ENCODE measurements at regions not wholly inside any gene's neighbourhood (a gene's known extent, or its start where the extent isn't known, plus 50 kb on each side); places are given as distances from the start of the nearest gene placed in this dataset.
"Not testable (repeated sequence)": the region's sequence is repeated elsewhere in the genome, so short reads cannot be mapped to it uniquely, and the experiment has no call there.

- DNase-seq, result no peak
These were observed 1588.0 kb downstream of the GRIK2 start for GRCh38 chr6:102981490-102982015.

DNA sequence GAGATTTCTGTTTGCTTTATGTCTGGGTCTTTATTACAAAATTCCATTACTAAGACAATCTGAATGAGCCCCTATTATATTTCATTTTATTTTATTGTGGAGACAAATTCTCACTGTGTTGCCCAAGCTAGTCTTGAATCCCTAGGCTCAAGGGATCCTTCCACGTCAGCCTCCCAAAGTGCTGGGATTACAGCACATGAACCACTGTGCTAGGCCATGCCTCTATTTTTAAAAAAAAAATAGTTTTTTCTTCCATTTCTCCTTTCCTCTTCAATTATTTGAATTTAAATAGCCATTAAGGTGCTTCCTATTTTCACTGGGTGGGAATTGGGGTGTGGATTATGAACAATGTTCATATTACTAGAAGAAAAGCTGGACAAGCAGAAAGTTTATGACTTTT, 1587.4 kb downstream of the GRIK2 start:
- DNase-seq, result no peak

GRCh38 chr6:102961902-102962301, 1568.4 kb downstream of the GRIK2 start:
- DNase-seq, result no peak

DNA sequence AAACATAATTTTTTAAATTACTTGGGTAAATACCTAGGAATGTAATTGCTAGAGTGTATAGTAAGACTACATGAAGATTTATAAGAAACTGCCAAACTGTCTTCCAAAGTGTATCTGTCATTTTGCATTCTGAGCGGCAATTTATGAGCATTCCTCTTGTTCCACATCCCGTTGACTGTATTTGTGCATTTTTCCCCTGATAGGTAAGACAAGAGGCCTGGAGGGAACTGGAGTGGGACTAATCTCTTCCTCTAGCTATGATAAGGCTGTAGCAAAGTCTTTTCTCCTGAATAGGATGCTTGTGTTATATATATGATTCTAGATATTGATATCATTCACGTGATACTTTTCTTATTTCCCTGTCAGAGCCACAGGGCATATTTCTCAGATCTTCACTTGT, 1557.5 kb downstream of the GRIK2 start:
- DNase-seq, result no peak

DNA sequence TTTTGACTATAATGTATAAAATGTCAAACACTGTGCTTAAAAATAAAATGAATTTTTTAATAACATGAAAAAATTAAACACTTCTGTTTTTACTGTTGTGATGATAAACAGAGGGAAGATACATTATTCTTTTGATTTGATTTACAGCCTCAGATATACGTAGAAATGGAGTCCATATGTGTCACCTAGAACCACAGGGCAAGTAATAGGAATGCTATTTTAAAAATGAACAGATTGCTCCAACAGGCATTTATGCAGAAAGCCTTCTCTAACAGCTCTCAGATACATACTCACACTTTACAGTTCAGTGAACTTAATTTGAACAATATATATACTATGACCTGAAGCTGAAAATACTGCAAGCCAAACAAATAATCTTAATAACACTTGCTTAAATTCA, 1551.0 kb downstream of the GRIK2 start:
- DNase-seq, result no peak

- DNase-seq, result no peak
These were observed 1548.7 kb downstream of the GRIK2 start for GRCh38 chr6:102942206-102942605.

GRCh38 chr6:102936959-102937358, 1543.5 kb downstream of the GRIK2 start:
- no peak for DNase-seq

DNA sequence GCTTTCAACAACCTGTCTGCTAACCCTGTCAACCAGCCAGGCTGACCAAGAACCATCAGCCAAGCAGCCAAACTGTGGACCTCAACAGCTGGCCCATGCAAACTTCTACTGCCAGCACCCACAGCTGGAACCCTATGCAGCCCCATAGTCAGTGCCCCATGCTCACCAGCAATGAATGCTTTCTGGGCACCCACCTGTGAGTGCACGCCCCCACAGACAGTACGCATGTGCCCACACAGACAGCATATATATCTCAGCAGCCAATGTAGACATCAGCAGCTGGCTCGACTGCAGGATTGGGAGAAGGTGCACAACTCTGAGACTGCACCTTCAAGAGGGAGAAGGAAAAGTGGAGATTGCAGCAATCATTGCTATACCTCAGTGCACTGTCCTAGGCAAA, 1534.6 kb downstream of the GRIK2 start:
- no peak for DNase-seq

DNA sequence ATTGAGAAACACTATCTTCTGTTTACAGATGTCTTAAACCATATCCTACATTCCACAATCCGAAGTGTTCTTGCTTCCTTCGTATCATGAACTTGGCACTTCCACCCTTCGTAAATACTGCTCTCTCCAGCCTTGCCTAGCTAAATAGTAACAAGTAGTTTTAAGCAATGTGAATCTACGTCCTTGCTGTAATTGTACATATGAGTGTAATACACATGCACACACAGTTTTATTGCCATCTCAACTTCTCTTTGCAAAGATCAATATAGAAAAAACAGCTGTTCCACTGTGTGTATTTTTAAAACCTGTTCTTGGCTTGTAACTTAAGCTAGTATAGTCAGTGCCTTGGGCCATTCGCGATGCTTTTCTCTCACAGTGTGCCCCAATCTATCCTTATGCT, 1524.7 kb downstream of the GRIK2 start:
- DNase-seq, result no peak

DNA sequence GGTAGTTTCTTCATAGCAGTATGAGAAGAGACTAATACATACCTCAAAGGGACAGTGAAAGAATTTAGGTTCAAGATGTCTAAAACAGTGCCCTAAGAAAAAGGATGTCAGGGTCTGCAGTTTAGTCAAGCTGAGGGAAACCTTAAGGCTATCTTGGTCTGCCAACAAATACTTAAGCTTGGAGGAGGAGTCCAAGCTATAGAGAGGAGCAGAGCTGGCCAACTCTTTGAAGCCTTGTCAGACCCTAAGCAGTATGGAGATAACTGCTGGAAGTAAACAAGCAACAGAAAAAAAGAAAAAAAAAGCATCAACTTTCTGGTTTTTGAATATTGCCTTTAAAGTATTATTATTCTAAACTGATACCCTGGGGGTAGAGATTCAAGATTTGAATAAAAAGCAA, 1518.1 kb downstream of the GRIK2 start:
- no peak for DNase-seq

- DNase-seq, result not testable (repeated sequence)
These were observed 1517.2 kb downstream of the GRIK2 start for GRCh38 chr6:102910701-102911139.

DNA sequence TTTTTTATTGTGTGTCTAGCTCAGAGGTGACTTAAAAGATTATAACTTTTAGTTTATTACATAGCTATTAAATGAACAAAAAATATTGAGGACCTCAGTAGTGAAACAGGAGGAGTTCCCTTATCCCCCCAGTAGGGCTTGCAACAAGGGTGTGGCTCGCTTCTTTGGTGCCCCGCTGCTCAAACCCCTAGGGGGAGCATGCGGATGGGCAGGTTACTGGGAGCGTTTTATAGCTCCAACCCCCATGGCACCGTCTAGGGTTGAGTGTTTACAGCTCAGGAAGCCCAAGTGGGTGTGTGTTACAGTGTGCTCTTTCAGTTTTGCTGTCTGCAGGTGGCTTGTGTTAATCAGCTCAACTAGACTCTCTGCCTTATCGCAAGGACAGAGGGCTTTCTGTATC, 1513.7 kb downstream of the GRIK2 start:
- DNase-seq, result no peak

DNA sequence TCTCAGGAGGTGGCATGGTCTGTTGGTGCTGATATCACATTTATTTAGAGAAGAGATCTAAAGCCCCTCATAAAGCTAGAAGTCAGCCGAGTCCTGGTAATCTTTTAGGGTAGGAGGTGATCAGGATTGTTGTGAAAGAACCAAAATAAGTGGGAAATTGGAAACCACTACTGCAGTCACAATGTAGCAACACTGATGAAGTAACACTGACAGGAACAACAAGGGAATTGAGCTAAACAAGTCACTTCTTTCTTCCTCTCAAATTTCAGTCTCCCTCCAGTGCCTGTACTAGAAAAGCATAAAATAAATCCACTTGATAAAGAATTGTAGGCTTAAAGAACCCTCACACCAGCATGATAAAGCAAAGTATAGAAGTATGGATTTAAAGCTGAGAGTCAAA, 1509.0 kb downstream of the GRIK2 start:
- DNase-seq, result no peak

GRCh38 chr6:102895683-102896082, 1502.2 kb downstream of the GRIK2 start:
- no peak for DNase-seq

- DNase-seq, result no peak
These were observed 1491.7 kb downstream of the GRIK2 start for GRCh38 chr6:102885165-102885564.

- no peak for DNase-seq
These were observed 1459.9 kb downstream of the GRIK2 start for GRCh38 chr6:102853249-102853955.

GRCh38 chr6:102848796-102849195, 1455.3 kb downstream of the GRIK2 start:
- DNase-seq, result no peak

DNA sequence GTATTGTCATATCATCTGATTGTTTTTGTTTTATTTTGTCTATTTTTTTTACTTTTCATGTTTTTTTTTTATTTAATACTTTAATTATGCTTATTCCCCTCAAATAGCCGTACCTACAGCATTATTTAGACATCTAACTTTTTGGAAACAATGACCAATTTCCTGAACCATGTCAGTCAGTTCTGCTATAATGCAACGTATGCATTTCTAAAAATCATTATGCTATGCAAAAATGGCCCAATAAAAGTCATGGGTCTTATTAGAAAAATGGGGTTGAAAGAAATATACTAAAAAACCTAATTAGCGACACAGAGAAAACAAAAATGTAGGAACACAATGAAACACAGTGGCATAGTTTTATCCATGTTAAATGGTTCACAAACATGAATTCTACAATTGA, 1454.7 kb downstream of the GRIK2 start:
- DNase-seq, result no peak

DNA sequence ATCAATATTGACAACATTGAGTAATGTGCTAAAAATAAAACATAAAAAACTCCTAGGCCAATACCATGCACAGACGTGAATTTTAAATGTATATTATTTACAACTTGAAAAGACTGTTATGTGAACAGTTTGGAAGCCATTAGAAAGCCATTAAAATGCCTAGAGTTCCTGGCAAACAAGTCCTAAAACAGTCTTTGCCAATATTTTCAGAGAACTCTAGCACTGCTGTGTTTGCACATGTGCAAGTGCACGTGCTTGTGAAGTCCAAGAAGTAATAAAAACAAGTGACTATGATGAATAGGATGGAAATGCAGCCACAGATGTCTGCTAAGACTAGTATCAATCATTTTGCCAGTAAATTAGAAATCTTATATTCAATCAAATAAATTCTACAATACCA, 1447.6 kb downstream of the GRIK2 start:
- DNase-seq, result no peak

- DNase-seq, result no peak
These were observed 1438.5 kb downstream of the GRIK2 start for GRCh38 chr6:102832021-102832420.

GRCh38 chr6:102820098-102820497, 1426.6 kb downstream of the GRIK2 start:
- DNase-seq, result no peak

DNA sequence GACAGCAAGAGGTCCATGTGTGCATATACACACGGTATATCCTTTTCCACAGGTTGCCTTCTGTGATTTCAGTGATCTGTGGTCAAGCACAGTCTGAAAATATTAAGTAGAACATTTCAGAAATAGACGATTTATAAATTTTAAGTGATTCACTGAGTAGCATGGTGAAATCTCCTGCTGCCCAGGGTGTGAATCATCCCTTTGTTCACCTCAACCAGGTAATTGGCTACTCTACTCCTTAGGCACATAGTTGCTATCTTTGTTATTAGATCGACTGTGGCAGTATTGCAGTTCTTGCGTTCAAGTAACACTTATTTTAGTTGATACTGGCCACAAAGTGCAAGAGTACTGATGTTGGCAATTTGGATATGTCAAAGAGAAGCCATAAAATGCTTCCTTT, 1421.7 kb downstream of the GRIK2 start:
- DNase-seq, result no peak

- no peak for DNase-seq
These were observed 1420.2 kb downstream of the GRIK2 start for GRCh38 chr6:102813489-102814275.

DNA sequence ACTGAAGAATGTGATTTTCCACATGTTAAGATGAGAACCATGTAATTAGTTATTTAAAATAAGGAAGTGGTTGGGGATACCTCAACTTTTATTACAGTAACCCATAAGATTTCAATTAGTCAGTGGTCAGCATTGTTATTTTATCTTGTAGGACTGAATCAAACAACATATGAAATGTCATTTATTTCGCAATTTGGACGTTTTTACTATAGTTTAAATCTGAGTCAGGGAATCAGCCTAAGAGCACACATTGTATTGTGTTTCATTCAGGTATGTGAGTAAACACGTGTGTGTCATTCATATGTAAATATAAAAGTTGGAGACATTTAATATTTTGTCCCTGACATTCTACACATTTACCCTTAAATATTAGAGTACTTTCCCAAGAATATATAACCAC, 1418.7 kb downstream of the GRIK2 start:
- no peak for DNase-seq

All from NCI-H2171 (cell line).